ENCODE measurements at regions not wholly inside any gene's neighbourhood (a gene's known extent, or its start where the extent isn't known, plus 50 kb on each side); places are given as distances from the start of the nearest gene placed in this dataset.

- H3K4me1 ChIP-seq: peaks cover 0 to 24% (median 6%) of the 10 kb centered on the region in 12 donors
- WGBS, 4 donors: 27 to 51% (median 37%) methylated on average over 1 of the region's 1 CpG
- no peak for TF ChIP-seq POLR2A (IDR thresholded peaks at IDR 0.05)
- TF ChIP-seq CTCF (IDR thresholded peaks at IDR 0.05): no peak
- H3K27me3 ChIP-seq: no peaks in the 10 kb centered on the region
- H3K9me3 ChIP-seq: no peaks in the 10 kb centered on the region
- H3K36me3 ChIP-seq: no peaks in the 10 kb centered on the region
- intact Hi-C loops (cut with DNase I): loop anchor here in 3 of 10 donors (5.0 to 10.0 kb wide), 3 partner anchors 131 to 691 kb away; partner anchors contain the start of gene IGFBP3 (in 1 of the 3)
- ATAC-seq (no peak), DNase-seq (no peak)
- no peak overlapping the region for H3K4me3 ChIP-seq
- no peak overlapping the region for H3K27ac ChIP-seq
These were observed 692.5 kb upstream of the IGFBP3 start for GRCh38 chr7:46613551-46613950.

GRCh38 chr7:46613116-46613515, 692.0 kb upstream of the IGFBP3 start:
- no peaks in the 10 kb centered on the region for H3K9me3 ChIP-seq
- DNase-seq (peak in 1 of 5 donors; percentile 28), ATAC-seq (peak in 2 of 4 donors; percentile 16 to 70)
- no peak for TF ChIP-seq POLR2A (IDR thresholded peaks at IDR 0.05)
- no peak for TF ChIP-seq CTCF (IDR thresholded peaks at IDR 0.05)
- H3K4me3 ChIP-seq: no peak overlapping the region
- no peaks in the 10 kb centered on the region for H3K36me3 ChIP-seq
- no peaks in the 10 kb centered on the region for H3K27me3 ChIP-seq
- intact Hi-C loops (cut with DNase I): loop anchor here in 3 of 10 donors (5.0 to 10.0 kb wide), 3 partner anchors 132 to 691 kb away; partner anchors contain the start of gene IGFBP3 (in 1 of the 3)
- H3K4me1 ChIP-seq: peaks cover 0 to 24% (median 6%) of the 10 kb centered on the region in 12 donors
- no peak overlapping the region for H3K27ac ChIP-seq
- WGBS, 4 donors: 47 to 64% (median 55%) methylated on average over 5 of the region's 5 CpGs

GRCh38 chr7:46611508-46611907, 690.4 kb upstream of the IGFBP3 start:
- DNase-seq: no peak
- no peak for TF ChIP-seq POLR2A (IDR thresholded peaks at IDR 0.05)
- no peak for TF ChIP-seq CTCF (IDR thresholded peaks at IDR 0.05)
- intact Hi-C loops (cut with DNase I): loop anchor here in 3 of 10 donors (5.0 to 10.0 kb wide), 3 partner anchors 133 to 689 kb away; partner anchors contain the start of gene IGFBP3 (in 1 of the 3)
- no peak for ATAC-seq
- WGBS, 4 donors: 69 to 81% (median 76%) methylated on average over 2 of the region's 2 CpGs
- Histone ChIP-seq H3K27ac (no peak overlapping the region), H3K27me3 (no peaks in the 10 kb centered on the region), H3K36me3 (no peaks in the 10 kb centered on the region), H3K9me3 (no peaks in the 10 kb centered on the region), H3K4me1 (peaks cover 0 to 29% (median 7%) of the 10 kb centered on the region in 12 donors), H3K4me3 (no peak overlapping the region)

GRCh38 chr7:46610746-46611145, 689.7 kb upstream of the IGFBP3 start:
- H3K36me3 ChIP-seq: no peaks in the 10 kb centered on the region
- intact Hi-C loops (cut with DNase I): loop anchor here in 3 of 10 donors (5.0 to 10.0 kb wide), 3 partner anchors 134 to 688 kb away; partner anchors contain the start of gene IGFBP3 (in 1 of the 3)
- no peak for TF ChIP-seq CTCF (IDR thresholded peaks at IDR 0.05)
- no peak for TF ChIP-seq POLR2A (IDR thresholded peaks at IDR 0.05)
- WGBS, 4 donors: 9 to 28% (median 22%) methylated on average over 2 of the region's 2 CpGs
- H3K4me1 ChIP-seq: peaks cover 0 to 32% (median 7%) of the 10 kb centered on the region in 12 donors
- H3K4me3 ChIP-seq: no peak overlapping the region
- ATAC-seq (peak in 3 of 4 donors; percentile 26 to 75 (median 62)), DNase-seq (no peak)
- H3K9me3 ChIP-seq: no peaks in the 10 kb centered on the region
- H3K27me3 ChIP-seq: no peaks in the 10 kb centered on the region
- H3K27ac ChIP-seq: no peak overlapping the region

Data from heart left ventricle (tissue), 16 donors.